IPS DF 4.7 (cell line): ENCODE measurements at regions not wholly inside any gene's neighbourhood (a gene's known extent, or its start where the extent isn't known, plus 50 kb on each side); places are given as distances from the start of the nearest gene placed in this dataset.

Experiments
- DNase-seq: peaks from one replicate; pipeline ENCODE4 v3.0.0-alpha.2; 2013; ENCODE audit warnings: low spot score; ENCODE audit errors: extremely low read depth

DNA sequence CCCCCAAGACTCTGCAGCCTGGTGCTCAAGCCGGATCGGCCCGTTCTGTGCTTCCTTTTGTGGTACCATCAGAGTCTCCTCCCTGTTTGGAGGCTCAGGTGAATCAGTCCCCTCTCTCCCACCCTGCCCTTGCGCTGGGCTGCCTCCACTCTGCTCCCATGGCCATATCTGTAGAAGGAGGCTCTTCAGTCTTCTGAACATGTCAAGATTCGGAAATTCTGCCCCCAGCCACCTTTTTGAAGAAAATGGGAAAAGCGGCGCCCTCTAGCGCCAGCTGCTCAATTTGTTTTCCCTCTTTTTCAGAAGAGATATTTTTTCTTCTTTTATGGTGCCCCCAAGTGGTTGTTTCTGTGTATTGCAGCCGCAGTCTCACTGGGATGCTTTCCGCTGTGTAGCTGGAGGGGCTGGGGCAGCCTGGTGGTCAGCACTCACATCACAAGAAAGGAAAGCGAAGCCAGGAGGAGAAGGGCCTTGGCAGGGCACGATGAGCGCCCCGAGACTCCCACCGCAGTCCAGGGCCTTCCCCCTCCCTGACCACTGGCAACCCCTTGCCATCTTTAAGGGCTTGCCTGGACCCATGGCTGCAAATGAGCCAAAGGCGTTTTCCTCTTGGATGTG, 58.4 kb upstream of the CACNA1E start:
- DNase-seq: peak; percentile 60

DNA sequence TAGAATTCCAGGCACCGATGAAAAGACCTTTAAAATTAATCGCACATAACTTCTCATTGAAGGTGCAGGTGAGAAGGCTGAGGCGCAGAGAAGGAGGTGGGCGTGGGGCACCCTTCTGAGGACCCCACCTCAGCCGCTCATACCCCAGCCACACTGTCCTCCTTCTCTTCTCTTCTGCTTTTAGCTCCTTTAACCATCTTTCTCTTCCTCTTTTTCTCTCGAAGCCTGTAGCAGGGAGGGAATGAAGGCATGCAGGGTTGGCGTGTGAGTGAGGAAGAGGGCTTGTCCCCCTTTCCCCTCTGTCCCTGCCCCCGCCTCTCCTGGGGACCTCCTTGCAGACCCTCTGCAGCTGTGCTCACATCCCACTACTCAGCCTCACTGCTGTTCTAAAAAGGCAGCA, 57.8 kb upstream of the CACNA1E start:
- no peak for DNase-seq

- no peak for DNase-seq
Measured at GRCh38 chr1:181429462-181429861, 53.9 kb upstream of the CACNA1E start.

DNA sequence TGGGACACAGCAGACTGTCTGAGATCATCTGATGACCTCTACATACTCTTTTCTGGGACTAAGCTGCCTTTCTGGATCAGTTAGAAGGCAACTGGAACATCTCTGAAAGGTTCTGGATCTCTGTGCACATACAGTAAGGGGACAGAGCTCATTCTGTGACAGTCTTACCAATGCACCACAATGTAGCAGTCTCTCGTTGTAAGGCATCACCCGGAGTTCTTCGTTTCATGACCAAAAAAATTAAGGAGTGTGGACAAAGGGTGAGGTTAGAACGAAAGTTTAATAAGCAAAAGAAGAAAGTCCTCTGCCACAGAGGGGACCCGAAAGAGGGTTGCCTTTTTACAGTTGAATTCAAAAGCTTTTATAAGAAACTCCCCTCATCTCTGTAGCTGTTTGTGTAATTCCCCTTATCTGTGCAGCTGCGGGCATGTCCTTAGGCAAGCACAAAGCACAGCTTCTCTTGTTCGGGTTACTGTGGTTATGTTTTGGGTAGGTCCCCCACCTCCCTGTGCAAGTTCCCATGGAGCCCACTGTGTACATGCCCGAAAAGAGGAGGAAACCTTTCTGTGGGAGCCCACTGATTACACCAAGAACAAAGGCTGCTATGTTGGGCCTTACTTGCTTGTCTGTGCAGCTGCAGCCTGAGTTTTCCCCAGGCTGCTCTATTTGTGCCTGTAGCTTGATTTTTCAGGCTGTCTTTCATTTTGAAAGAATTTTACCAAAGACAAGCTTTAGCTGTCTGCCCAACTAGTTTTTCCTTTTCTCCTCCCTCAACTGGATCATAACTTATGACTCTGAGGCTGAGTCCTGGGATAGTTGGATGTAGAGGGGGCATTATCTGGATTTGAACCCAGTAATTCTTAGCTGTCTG, 53.1 kb upstream of the CACNA1E start:
- no peak for DNase-seq
